Colonic mucosa (tissue), 4 donors: ENCODE measurements at regions not wholly inside any gene's neighbourhood (a gene's known extent, or its start where the extent isn't known, plus 50 kb on each side); places are given as distances from the start of the nearest gene placed in this dataset.
A peak's percentile ranks its signal among the peaks of the same experiment; 100 is the strongest.

Experiments used
- DNase-seq: peaks from one replicate; pipeline ENCODE4 v3.0.0-alpha.2; 2020
- H3K27ac ChIP-seq: fragments of 200-600 bp; one replicate; pipeline ENCODE4 v1.8.0; 2021
- H3K27me3 ChIP-seq: fragments of 200-600 bp; one replicate; pipeline ENCODE4 v1.8.0; 2021
- H3K36me3 ChIP-seq: fragments of 200-600 bp; one replicate; pipeline ENCODE4 v1.8.0; 2021
- H3K4me1 ChIP-seq: fragments of 200-600 bp; one replicate; pipeline ENCODE4 v1.8.0; 2021; ENCODE audit warnings: mild to moderate bottlenecking
- H3K4me3 ChIP-seq: fragments of 200-600 bp; one replicate; pipeline ENCODE4 v1.8.0; 2021
- H3K9ac ChIP-seq, 2 donors: one replicate each; pipeline ENCODE4 v1.7.0; 2013; ENCODE audit warnings: control low read depth in 2 of 2, low read depth in 2 of 2, low read length in 2 of 2
- H3K9me3 ChIP-seq: fragments of 200-600 bp; one replicate; pipeline ENCODE4 v1.8.0; 2021
- CTCF ChIP-seq: fragments of 200-600 bp; IDR thresholded peaks from one replicate; pipeline ENCODE4 v1.8.0; 2022; ENCODE audit warnings: antibody characterized with exemption, mild to moderate bottlenecking
- intact Hi-C: fragments of 100-400 bp; cut with DNase I; formaldehyde crosslinking; loops from one replicate; pipeline ENCODE4 v1.14.1; 2022
- donor health status: healthy.
- donor health status: DM: no; HTN: no; CAD: no.
- donor health status: DM: no; HTN: no; CAD: no.

- DNase-seq = peak; percentile 76
- Histone ChIP-seq H3K36me3 (no peaks in the 10 kb centered on the region), H3K9me3 (no peaks in the 10 kb centered on the region), H3K27ac (peak overlapping the region; percentile 1), H3K27me3 (no peaks in the 10 kb centered on the region), H3K9ac (peak overlapping the region; percentile 62 to 84), H3K4me1 (no peaks in the 10 kb centered on the region), H3K4me3 (peak overlapping the region; percentile 37)
- TF ChIP-seq CTCF = peak; percentile 22
- intact Hi-C loops = no loop called here
Measured at GRCh38 chr6:27157459-27158315, 89.8 kb upstream of the PRSS16 start.

- H3K4me3 ChIP-seq = no peak overlapping the region
- H3K4me1 ChIP-seq = no peaks in the 10 kb centered on the region
- no peak overlapping the region for H3K9ac ChIP-seq
- H3K27me3 ChIP-seq = no peaks in the 10 kb centered on the region
- no peak overlapping the region for H3K27ac ChIP-seq
- no peak for DNase-seq
- TF ChIP-seq CTCF = no peak
- H3K9me3 ChIP-seq = no peaks in the 10 kb centered on the region
- intact Hi-C loops = no loop called here
- no peaks in the 10 kb centered on the region for H3K36me3 ChIP-seq
Measured at GRCh38 chr6:27158316-27158643, 89.2 kb upstream of the PRSS16 start.

- Histone ChIP-seq H3K4me3 (no peak overlapping the region), H3K4me1 (no peaks in the 10 kb centered on the region), H3K9me3 (no peaks in the 10 kb centered on the region), H3K9ac (no peak overlapping the region), H3K27ac (no peak overlapping the region), H3K27me3 (no peaks in the 10 kb centered on the region), H3K36me3 (no peaks in the 10 kb centered on the region)
- DNase-seq = no peak
- no peak for TF ChIP-seq CTCF
- intact Hi-C loops = no loop called here
Measured at GRCh38 chr6:27159725-27160124, 87.8 kb upstream of the PRSS16 start.

GRCh38 chr6:27161115-27161514, 86.4 kb upstream of the PRSS16 start:
- no peak overlapping the region for H3K27ac ChIP-seq
- TF ChIP-seq CTCF = no peak
- H3K9ac ChIP-seq = no peak overlapping the region
- H3K36me3 ChIP-seq = no peaks in the 10 kb centered on the region
- no peaks in the 10 kb centered on the region for H3K4me1 ChIP-seq
- DNase-seq = no peak
- H3K9me3 ChIP-seq = no peaks in the 10 kb centered on the region
- intact Hi-C loops = no loop called here
- no peaks in the 10 kb centered on the region for H3K27me3 ChIP-seq
- H3K4me3 ChIP-seq = no peak overlapping the region

GRCh38 chr6:27161603-27161945, 85.9 kb upstream of the PRSS16 start:
- DNase-seq = no peak
- TF ChIP-seq CTCF = no peak
- H3K9me3 ChIP-seq = no peaks in the 10 kb centered on the region
- intact Hi-C loops = no loop called here
- no peak overlapping the region for H3K9ac ChIP-seq
- H3K27ac ChIP-seq = no peak overlapping the region
- no peaks in the 10 kb centered on the region for H3K36me3 ChIP-seq
- no peaks in the 10 kb centered on the region for H3K4me1 ChIP-seq
- no peaks in the 10 kb centered on the region for H3K27me3 ChIP-seq
- H3K4me3 ChIP-seq = no peak overlapping the region
